ENCODE measurements at regions not wholly inside any gene's neighbourhood (a gene's known extent, or its start where the extent isn't known, plus 50 kb on each side); places are given as distances from the start of the nearest gene placed in this dataset.
"Not testable (repeated sequence)": the region's sequence is repeated elsewhere in the genome, so short reads cannot be mapped to it uniquely, and the experiment has no call there.

DNA sequence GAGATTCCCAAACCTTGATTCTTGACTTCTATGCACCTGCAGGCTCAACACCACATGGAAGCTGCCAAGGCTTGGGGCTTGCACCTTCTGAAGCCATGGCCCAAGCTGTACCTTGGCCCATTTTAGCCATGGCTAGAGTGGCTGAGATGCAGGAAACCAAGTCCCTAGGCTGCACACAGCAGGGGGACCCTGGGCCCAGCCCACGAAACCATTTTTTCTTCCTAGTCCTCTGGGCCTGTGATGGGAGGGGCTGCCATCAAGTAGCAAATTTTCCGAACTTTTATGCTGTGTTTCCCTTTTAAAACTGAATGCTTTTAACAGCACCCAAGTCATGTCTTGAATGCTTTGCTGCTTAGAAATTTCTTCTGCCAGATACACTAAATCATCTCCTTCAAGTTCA lies 253.9 kb upstream of the RPS23 start:
- not testable (repeated sequence) for DNase-seq

DNA sequence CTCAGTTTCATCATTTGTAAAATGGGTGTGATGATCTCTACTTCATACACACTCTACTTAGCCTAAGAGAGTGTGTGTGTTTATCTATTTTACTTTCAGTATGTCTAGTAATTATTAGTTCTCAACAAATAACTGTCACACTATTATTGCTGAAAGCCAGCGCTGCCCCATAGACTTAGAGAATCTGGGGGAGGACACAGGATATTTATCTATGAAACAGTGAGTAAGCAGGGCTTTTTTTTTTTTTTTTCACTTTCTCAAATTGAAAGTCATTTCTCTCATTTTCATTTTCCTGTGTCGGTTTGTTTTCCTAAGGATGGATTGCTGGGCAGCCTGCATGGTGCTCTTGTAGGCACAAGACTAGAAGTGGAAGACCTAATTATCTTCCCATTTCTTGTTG lies 248.4 kb upstream of the RPS23 start:
- DNase-seq = no peak

DNA sequence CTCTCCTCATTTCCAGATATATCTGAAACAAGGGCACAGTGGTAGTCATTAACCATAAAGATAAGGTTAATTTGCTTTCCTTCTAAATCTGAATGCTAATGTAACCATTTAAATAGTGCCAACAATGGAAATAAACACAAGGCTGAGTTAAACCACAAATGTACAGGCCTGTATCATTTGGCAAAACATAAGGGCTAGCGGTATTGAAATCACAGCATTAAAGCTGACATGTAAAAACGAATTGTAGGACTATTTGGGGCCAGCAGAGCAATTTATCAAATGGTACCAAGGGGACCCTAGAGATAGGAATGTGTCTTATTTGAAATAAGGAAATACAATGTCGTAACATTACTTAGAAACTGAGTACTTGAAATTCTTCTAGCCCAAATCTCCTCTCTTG lies 247.5 kb upstream of the RPS23 start:
- DNase-seq = no peak

DNA sequence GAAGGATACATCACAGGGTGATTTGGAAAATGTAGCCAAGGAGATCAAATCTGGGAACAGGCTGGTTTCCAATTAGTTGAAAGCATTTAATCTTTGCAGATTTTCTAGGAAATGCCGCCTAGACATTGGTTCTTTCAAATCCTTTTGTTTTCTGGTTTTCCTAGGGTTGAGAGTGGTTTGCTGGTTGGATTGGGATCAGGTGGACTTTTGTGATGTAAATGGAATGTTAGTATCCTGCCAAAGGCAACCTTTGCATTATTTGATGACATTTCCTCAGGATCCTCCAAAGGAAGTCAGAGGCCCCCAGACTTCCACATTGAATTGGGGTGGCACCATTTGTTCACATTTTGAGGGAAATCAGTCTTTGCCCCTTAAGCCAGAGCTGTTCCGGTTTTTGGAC lies 245.5 kb upstream of the RPS23 start:
- no peak for DNase-seq

DNA sequence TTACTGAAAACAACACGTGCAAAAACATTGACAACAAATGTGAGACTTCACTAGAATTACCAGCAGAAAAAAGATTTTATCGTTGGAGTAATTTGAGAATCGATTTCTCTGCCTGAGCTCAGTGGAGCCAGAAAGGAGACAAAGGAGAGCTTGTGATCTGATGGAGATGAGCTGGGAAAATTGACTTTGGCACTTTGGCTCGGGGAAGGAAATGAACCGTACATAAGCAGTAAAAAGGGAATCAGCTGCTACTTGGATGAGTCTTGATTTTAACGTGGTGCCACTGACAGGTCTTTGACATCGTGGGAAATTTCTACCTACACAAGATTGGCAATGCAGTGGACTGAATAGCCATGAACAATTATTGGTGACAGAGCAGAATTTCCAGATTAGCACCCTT lies 244.7 kb upstream of the RPS23 start:
- no peak for DNase-seq

DNA sequence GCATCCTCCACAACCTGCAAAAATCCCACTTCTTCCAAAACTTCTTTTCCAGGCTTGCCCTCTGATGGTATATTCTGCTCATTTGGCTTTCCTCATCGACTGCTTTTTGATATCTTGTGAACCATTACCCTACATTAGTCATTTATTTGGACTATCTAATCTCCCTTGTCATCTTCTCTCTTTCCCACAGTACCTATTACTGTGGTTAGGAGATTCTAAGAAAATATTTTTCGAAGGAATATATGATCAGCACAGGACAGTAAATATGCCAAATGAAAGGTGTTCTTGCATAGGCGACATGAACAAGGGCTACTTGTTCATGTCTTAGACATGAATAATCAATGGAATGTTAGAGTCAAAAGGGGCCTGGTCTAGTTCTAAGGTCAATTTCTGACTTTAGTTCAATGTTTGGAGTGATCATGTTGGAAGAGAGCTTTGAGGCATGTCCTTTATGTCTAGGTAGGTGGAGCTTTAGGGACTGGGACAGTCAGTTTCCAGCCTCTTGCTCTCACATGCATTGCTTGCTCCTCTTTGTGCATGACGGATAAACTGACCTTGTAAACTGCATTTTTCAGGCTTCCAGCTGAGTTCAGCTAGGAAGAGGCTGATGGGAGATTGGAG lies 243.4 kb upstream of the RPS23 start:
- DNase-seq = no peak

DNA sequence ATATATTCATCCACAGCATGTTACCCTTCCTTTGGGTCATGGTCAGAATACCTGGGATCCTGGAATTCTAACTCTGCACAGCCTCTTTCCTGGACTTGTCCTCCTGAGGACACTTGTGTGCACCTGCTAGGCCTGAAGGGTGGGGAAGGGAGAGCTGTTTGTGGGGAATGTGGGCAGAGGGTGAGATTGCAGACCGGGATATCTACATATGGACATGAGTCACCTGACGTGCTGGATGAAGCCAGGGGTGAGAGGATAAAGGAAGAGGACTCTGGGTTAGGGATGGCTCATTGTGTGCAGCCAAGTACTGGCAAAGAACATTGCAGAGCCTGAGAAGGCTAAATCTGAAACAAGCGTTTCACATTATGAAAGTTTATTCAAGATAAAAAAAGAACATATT lies 241.4 kb upstream of the RPS23 start:
- no peak for DNase-seq

DNA sequence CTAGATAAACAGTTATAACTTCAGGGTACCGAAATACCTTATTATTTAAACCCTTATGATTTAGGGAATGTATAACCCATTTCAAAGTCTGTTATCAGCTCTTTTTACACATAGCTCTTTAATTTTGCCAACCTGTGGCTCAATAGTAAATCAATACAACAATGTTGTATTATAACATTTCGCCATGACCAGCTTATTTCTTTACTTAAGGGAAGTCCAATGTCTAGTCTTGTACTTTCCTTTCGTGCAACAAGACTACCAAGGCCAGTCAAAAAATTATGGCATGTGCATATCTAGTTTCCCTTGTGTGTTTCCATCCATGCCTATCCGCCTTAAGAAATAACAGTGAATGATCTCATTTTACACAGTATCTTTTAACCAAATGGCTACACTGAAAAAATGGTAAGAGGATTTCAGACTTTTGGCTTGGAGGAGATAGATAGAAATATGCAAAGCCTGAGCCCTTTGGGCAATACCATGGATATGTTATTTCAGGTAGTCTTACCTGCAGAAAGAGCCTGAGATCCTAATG lies 239.5 kb upstream of the RPS23 start:
- no peak for DNase-seq

DNA sequence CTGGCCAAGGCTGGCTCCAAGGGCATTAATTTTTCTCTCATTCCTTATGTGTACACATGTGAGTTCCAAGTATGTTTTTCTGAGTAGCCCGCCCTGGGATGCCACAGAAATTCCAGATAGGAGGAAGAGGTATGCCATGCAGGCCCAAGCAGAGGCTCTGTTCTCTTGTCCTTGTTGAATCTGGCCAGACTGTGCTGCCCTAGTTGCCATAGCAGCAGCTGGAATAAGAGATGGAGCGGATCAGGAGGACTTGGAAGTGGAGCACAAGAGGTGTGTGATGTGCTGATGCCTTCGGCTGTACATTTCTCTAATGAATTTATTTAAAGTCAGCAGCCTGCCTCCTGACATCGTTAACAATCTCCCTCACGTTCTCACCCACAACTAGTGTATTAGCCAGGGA lies 235.6 kb upstream of the RPS23 start:
- DNase-seq = no peak

DNA sequence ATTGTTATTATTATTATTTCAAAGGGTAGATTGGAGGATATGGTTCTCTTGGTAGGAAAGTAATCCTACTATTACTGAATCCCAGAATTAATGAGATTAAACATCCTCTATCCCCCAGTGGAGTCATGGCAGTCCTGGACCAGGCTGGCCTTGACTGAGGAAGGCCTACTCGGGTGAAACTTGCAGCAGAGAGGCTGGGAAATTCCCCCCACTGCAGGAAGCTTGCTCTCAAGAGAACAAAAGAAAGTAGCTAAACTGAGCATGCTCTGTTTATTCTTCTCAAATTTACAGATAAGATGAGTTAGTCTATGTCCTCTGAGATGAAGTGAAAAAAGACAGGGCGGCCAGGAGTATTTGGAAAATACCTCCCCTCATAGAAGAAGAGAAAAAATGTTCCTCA lies 233.9 kb upstream of the RPS23 start:
- DNase-seq = no peak

DNA sequence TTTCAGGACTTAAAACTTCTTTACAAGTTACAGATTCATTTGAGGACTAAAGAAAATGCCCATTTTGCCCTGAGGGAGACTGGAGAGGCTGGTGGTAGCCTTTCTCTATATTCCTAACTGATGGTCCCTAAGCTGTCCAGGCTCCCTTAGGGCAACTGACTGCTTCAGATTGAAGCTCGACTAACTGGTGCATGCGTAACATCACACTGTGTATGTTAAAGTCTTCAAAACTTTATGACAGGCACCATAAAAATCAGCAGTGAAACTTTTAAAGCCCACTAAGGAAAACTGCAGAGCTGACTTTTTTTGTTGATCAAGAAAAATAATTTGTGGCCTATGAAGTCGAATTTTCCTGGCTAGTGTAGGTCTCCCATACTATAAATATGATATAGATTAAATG lies 233.0 kb upstream of the RPS23 start:
- DNase-seq = no peak

DNA sequence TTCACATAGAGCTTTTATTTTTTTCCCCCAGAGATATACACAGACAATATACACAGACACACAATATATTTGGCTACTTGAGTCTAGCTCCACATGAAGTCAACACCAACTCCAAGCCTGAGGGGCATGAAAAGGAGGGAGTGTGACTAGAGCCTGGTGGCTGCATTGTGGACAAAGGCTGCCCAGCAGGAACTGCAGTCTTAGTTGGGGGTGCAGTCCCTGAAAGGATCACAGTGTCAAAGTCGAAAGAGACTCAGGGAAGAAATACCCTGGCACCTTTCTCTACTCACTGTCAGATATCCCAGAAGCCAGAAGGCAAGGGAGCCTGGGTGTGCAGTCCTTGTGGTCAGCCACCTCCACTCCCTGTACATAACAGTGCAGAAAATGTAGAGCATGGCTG lies 231.6 kb upstream of the RPS23 start:
- no peak for DNase-seq

DNA sequence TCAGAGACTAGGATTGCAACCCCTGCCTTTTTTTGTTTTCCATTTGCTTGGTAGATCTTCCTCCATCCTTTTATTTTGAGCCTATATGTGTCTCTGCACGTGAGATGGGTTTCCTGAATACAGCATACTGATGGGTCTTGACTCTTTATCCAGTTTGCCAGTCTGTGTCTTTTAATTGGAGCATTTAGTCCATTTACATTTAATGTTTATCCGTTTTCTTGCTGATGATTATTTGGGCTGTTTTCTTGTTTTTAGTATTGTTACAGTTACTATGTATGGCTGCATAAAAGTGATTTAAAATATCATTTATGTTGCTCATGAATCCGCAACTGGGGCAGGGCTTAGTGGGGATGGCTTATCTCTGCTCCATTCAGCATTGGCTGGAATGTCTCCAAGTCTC lies 228.2 kb upstream of the RPS23 start:
- not testable (repeated sequence) for DNase-seq

DNA sequence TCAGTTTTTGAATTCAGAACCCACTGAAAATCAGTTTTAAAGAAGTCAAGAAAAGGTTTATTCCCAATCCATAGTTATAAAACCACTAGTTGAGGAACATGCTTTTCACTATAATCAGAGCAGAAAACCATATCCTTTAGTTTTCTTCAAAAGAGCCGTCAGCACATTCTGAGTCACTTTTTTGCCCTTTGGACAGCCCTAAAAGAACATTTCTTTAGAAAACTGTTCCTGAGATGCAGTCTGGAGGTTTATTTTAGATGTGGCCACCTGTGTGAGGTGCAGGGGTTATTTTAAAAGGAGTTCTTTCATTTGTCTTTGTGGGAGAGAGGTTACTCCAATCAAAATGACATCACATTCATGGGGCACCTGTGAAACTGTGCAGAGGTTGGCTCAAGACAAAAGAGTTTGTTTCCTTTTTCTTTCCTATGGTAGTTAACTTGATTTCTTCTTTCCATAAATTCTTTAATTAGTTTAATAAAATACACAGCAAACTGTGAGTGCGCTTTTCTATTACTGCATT lies 221.6 kb upstream of the RPS23 start:
- DNase-seq = no peak

DNA sequence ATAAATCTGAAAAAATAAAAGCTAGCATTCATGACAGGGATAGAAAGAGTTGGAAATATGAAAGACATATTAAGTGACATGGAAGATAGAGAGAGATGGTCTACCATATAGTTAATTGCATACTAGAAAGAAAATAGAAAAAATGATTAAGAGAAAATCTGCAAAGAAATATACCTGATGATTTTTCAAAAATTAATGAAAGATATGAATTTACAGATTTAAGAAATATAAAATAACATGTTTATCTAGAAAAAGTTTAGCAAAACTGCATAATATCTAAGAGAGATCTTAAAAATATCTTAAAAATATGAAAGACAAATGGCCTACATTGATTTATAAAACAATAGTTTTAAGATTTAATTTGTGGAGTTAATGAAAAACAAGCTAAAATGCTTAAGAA lies 219.1 kb upstream of the RPS23 start:
- DNase-seq = no peak

DNA sequence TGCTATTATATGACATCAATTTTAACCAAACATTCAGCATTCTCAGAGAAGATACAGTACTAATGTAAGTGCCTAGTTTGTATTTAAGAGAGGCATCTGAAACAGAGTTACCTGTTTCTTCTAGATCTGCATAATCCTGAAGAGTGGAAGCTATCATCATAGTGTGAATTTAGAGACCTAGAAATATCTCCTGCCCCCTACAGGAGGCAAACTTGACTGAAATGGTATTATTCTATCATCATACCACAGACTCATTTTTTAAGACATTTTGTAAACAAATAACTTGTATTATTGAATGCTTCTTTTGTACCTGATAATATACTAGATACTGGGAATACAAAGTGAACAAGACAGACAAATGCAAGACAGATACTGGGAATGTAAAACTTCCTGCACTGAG lies 216.8 kb upstream of the RPS23 start:
- no peak for DNase-seq

DNA sequence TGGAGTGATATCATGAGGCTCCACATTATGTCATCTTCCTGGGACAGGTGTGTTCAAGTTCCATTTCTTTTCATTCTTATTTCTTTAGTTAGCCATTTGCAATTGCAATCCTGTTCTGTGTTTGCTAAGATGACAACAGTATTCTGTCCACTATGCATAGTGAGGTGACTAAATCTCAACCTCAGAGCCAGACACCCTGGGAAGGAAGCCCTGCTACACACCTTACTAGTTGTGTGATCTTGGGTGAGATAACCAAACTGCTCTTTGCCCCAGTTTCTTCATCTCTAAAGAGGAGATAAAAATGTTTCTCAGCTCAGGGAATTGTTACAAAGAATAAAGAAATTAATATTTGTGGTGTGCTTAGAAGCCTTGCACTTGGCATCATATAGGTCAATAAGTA lies 215.1 kb upstream of the RPS23 start:
- no peak for DNase-seq

DNA sequence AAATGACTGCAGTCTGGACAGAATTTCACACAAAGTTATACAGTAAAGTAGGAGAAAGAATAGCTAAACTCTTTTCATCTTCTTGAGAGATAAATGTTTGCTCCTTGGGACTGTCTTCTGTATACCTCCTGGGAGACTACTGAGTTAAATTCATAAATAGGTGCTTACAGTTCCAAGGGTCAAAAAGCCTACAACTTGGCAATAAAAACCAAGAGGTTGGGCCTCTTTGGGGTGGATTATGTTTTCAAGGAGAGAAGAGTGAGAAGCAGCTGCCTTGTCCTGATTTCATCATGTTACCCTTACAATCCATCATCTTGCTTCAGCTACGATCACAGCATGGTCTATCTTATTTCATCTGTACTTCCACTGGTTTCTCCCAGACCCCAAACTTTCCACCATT lies 213.2 kb upstream of the RPS23 start:
- DNase-seq = no peak

DNA sequence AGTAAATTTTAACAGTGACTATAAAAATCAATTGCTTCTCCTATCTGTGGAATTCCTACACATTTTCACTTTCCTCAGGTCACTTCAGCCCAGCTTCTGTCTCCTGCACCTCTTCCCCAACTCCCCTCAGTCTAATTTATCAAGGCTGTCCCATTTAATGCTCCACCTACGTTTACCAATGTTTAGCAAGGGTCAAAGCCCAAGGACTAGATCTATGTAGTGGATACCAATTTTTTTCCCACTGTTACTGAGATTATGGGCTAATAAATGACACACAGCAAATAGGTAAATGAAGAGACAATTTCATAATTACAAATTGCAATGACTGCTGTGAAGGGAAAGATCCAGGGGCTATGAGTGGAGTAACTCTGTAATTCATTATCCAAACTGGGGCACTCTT lies 211.5 kb upstream of the RPS23 start:
- DNase-seq = no peak

DNA sequence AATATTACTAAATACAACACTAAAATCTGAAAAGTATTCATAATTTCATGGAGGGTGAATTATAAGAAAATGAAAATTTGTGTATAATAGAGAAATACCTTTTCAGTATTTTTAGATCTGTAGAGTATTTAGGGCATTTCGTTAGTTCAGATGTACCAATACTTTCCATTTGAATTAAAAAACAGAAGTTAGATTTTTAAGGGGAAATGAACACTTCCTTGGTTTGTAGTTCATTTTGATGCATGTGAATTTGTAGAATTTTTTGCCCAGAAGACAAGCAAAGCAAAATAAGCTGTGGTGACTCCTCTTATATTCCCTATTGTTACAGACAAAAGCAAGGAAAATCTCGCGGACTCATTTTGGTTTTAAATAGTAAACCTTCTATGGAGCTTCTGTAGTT lies 209.0 kb upstream of the RPS23 start:
- no peak for DNase-seq

DNA sequence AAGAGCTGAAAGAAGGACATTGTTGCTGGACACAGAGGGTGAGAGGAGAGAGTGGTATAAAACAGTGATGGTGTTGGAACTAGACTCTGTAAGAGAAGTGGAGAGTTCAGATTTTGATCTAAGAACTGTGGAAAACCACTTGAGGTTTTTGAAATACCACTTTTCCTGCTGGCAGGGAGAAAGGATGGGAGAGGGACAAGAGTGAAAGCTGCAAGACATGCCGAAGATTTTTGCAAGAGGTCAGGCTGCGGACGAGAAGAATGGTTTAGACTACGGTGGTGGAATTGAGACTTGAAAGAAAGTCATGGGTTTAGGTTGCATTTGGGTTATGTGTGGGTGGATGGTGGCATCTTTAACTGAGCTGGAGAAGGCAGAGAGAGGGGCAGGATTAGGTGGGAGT lies 202.2 kb upstream of the RPS23 start:
- DNase-seq = no peak

DNA sequence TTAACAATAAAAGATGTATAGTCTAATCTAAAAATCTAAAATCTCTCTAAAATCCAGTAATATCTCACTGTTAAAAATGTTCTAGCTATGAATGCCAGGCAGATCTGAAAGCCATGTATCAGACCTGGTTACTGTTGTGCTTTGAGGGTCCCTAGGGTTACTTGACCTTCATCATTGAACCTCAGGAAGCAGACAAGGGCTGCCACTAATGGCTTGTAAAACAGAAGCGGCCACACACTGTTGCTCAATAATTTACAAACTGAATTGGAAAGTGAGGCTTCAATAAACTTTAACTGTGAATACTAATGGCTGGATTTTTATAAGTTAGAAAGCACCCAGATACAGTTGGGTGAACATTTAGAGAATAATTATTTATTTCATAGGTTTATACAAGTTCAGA lies 198.0 kb upstream of the RPS23 start:
- DNase-seq = no peak

DNA sequence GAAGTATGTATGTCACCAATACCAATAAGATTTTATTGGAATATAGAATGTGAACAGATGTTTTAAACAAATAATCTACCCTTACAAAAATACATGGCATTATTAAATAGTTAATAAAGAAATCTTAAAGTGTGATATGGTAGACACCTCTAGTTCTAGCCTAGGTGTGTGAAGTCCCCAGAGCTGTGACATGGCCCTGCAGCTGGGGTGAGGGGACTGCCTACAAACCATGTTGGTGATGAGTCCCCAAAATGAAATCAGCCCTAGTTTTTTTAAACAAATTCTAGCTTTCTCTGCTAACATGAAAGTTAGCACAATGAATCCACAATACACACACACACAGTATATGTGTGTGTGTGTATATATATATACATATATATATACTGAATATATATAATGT lies 195.1 kb upstream of the RPS23 start:
- DNase-seq = no peak

DNA sequence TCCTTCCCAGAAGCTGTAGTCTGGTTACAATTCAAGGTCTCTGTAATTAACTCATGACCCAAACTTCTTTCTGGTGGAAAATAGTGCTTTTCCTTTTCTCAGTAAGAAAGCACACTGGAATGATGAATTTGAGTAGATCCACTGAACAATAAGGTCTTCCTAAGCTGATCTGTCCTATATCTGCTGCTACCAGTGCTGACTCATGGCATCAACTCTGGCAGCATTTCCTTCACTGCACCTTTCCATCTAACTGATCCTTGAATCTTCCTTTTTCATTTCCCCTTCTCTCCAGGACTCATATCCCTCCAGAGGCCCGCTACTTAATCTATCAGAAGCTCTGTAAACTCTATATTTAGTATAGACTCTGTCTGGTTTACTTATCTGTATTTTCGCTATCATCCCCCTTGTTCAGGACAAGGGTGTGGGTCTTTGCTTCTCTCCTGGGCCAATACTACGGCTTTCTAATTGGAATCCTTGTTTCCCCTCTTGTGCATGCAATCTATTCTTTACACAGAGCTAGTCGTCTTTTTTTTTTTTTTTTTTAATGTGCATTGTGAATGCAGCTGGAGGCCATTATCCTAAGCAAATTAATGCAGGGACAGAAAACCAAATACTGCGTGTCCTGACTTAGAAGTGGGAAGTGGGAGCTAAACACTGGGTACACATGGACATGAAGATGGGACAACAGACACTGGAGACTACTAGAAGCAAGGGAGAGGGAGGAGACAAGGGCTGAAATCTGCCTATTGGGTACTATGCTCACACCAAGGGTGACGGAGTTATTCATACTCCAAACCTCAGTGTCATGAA lies 192.2 kb upstream of the RPS23 start:
- no peak for DNase-seq

Measured in activated CD8-positive, alpha-beta memory T cell treated with anti-CD3 and anti-CD28 coated beads, Interleukin-2, amount 50 U/mL, for 4 hours (primary cell).